ENCODE measurements at regions not wholly inside any gene's neighbourhood (a gene's known extent, or its start where the extent isn't known, plus 50 kb on each side); places are given as distances from the start of the nearest gene placed in this dataset.

DNA sequence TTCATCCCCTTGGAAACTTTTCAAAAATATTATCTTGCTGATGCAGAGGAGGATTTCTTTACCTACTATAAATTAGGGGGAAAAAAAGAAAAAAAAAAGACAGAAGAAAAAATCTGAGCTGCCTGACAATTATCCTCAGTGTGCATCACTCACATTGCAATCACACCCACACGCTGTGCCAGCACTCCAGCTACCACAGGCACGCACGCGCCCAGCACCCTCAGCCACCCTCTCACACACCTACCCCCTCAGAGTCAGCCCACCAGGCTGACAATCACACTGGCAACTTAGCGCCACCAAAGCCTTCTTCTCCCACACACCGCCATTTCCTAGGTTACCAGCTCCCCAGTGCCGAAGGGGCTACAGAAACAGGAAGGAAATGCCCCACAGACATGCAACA, 236.1 kb downstream of the KCNA4 start:
- no peak for DNase-seq

DNA sequence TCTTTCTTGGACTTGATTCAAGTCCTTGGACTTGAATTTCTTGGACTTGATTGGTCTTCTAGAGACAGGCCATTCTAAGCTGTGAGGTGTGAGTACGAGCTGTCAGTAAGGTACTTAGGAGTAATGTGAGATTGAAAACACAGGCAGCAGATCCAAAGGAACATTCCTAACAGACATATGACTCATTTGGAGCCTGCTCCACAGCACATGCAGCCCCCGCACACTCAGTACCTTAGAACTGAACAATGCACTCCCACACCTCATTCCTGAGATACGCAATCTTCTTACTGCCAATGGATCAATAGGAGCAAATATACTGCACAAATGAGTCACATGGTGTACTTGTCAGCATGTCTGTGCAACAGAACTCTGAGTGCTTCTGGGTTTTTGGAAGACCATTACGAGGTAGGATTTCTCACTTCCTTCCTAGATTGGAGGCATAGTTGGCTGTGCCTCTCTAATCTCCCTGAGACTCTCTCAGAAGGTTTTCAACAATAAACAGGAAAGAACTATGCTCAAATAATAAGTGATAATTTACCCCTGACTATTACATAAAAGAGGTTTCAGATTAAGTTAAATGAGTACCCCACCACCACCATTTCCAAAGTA, 243.1 kb downstream of the KCNA4 start:
- no peak for DNase-seq

DNA sequence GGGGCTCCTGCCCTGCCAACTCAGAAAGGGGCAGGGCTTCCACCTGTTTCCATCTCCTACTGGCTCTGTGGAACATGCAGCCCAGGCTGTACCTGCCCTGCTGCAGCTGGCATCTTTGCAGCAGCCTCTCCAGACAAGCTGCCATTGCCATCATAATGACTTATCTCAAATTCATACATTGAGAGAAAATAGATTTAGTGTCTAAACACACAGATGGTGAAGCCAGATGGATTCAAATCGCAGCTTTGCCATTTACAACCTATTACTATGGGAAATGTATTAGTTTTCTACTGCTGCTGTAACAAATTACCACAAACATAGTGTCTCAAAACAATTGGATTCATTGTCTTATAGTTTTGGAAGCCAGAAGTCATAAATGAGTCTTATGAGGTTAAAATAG, 260.0 kb downstream of the KCNA4 start:
- no peak for DNase-seq

DNA sequence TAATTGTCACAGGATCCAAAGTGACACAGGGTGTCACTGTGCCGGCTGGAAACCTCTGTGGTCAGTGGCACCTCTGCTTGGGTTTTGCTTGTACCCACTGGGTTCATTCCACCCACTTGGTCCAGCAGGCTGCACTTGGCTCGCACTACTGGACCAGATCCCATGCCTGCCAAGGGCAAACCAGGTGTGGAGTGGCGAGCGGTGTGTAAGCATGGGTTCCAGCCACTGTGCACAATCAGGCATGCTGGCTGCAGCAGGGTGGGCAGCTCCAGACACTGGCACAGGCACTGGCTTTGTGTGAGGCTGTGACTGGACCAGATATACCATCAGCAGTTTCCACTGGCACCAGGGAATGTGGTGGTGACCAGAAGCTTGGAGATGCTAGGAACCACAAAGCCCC, 261.4 kb downstream of the KCNA4 start:
- no peak for DNase-seq

DNA sequence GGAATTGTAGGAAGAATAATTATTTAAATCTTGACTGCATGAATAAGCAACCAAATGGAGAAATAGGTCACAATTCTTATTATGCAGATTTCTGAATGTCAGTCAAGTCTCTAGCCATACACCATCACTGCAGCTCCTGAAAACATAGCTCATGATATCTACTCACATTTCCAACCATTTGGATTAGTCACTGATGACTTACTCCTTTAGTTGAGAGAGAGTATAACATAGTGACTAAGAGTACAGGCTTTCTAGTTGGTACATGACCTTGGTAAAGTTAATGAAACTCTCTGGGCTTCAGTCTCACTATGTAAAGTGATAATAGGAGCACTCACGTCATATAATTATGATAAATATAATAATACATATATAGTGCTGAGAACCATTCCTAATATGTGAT, 265.2 kb downstream of the KCNA4 start:
- DNase-seq = no peak

DNA sequence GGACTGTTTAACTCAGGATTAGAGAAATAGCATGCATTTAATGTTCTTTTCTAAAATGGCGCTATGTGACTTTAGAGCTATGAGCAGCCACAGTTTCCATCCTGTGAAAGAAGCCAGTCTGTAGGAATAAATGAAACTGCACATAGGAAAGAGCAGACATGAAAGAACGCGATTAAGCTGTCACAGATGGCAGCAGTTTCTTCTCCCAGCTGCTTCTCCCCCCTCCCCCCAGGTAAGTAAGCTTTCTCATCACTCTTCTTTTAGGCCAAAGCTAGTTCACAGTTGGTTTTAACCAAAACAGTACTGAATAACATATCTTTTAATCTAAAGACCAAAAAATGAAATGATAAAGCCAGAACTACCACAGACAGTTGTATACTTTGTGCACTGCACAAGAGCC, 266.4 kb downstream of the KCNA4 start:
- no peak for DNase-seq

DNA sequence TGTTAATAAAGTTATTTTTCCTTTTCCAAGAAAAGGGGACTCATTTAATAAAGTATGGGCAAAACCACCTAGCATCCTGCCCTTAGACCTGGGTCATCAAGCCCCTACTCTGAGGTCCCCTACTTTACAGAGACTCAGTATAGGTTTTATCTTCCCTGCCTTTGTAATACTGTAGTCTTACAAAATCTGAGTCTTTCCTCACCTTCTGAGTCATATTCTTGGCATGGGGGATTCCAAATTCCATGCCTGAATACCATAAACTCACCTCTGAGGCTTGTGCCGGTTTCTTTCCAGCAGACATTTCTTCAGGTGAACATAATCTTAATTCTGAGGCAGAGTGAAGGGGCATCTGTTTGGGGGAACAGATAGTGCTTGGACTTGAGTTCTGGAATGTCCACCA, 282.5 kb downstream of the KCNA4 start:
- no peak for DNase-seq

DNA sequence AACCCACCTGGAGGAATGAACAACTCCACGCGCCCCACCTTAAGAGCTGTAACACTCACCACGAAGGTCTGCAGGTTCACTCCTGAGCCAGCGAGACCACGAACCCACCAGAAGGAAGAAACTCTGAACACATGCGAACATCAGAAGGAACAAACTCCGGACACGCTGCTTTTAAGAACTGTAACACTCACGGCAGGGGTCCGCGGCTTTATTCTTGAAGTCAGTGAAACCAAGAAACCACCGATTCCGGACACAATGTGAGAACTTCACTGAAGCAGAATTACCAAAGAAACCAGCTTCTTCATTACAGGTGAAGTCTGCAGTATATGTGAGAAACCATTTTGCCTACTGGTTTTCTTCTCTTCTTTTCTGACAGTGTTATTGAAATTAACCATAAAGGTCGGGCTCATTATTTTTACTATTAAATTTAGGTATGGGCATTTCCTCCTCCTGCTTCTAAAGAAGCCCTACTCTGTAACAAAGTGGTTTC, 303.0 kb downstream of the KCNA4 start:
- no peak for DNase-seq

DNA sequence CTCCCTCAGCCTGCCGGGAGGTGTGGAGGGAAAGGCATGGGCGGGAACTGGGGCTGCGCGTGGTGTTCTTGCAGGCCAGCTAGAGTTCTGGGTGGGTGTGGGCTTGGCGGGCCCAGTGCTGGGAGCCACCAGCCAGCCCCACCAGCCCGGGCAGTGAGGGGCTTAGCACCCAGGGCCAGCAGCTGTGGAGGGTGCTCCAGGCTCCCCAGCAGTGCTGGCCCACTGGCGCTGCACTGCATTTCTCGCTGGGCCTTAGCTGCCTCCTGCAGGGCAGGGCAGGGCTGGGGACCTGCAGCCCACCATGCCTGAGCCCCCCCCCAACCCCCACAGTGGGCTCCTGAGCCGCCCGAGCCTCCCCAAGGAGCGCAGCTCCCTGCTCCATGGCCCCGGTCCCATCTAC, 304.2 kb downstream of the KCNA4 start:
- no peak for DNase-seq

DNA sequence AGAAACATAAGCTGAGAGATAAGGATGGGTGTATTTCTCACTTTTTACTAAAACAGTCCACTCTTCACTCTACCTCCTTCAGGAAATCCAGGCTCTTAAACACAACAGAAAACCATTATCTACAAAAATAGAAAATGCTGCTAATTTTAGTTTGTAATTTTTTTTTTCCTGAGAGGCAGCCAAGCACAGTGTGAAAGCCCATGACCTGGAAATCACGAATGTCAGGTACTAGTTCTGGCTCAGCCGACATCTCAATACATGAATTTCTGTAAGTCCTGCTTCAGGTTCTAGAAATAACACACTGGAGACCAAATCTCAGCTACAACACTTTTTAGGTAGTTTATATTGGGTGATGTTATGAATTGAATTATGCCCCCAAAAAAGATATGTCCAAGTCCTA, 308.9 kb downstream of the KCNA4 start:
- no peak for DNase-seq

DNA sequence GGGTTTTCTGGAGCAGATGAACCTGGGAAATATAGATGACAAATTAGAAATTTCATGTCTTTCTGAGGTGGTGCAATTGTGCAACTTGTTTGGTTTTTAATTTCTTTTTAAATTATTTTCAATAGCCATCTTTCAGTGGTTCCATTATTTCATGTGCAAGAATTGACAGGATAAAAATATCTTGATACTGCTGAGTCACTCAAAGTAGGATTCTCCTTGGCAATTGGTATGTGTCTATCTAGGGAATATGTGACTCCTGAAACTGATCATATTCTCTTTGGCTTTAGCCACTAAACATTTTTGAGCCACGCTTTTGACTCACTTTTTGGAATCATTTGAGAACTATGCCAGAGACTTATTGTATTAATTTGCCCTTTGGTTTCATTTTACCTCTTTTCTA, 331.5 kb downstream of the KCNA4 start:
- DNase-seq = no peak

DNA sequence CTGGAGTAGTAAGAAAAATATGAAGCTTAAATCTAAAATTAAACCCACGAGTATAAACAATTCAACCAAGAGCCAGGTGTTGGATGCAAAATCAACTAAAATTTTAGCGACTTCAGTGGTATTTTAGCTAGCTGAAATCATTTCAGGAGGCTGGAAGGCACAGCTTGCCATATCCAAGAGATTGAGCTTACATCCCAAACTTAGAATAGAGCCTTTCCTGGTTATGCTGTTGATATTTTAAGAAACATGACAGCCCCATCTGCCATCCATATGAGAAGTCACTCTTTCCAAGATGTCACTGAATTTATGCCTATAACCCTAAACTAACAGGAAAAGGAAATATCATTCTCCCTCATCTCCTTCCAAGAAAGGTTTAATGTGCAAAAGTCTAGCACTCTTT, 334.0 kb downstream of the KCNA4 start:
- no peak for DNase-seq

DNA sequence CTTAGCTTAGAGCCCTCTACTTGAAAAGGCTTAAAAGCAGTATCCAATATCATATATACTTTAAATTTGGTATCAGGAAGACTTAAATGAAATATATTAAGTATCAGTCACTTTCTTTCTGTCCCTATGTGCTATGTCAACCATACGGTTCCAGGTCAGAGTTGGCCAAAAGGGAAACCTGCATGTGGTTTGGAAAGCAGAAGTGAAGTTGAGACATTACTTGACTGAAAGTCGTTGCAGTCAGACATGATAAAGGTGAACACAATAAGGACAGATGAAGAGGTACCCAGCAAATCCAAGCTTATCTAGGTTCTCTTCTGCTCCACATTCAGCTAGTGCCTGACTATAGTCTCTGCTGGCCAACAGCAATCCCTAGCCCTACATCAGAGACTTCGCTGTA, 336.8 kb downstream of the KCNA4 start:
- DNase-seq = no peak

DNA sequence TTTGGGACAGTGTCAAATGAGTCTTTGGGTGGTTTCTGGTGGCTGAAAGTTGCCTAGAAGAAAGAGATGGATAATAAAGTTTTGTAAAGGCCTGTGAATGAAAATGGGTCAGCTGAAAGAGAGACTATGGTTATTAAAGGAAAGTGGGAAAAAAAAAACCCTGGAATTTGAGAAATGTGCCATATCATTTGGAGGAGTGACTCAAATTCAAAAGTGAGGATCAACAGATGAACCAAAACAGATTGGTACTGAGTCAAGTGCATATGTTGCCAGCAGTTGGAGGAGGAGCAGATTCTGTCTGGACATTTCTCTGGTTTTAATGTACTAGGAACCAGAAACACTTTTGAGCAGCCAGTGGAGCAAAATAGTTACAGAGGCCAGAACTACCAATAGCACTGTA, 339.8 kb downstream of the KCNA4 start:
- DNase-seq = no peak

DNA sequence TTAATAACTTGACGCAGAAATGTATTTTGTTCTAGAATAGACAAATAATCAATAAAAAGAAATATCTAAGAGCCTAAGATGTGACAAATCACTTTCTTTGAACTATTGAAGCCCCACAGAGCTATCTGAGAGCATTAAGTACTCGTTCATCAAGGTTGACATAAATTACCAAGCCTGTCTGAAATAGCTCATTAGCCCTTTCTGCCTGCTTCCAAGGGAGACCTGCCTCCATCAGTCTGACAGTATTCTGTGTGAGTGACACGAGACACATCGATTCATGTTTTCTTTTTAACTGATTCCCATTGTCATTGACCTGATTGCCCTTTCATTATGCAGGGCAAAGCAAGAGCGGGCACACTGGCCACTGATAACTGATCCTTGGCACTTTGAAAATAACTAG, 347.5 kb downstream of the KCNA4 start:
- DNase-seq = no peak

DNA sequence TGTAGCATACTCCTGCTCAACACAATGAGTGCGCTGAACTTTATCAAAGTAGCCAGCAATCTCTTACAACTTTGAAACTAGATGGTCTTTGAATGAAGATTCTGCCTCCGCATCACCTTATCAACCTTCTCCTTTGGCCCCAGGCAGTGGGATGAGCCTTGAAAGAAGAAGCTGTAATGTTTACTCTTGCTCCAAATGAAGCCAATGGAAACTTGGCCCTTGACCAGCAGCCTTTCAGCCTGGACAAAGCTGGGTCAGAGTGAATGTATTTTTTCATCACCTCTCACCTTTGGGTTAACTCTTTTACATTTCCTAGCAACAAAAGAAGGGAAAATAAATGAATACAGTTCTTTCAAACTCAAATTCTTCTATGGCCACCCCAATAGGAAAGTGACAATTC, 359.1 kb downstream of the KCNA4 start:
- no peak for DNase-seq

DNA sequence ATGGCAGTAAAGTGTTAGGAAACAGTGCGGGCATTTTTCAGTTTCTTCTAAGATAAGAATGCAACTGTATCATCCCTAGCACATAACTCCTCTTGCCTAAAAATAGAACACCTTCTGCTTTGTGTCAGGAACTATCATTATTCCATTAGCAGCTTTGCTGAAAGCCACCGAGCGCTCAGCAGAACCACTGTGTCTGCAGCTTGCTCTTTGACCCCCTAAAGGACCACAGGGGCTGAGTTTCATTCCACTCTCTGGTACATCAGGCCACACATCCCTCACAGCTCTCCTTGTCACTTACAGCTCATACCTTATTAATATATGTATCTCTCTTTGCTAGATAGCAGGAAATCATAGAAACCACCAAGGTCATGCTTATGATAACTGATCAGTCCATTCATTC, 360.2 kb downstream of the KCNA4 start:
- no peak for DNase-seq

DNA sequence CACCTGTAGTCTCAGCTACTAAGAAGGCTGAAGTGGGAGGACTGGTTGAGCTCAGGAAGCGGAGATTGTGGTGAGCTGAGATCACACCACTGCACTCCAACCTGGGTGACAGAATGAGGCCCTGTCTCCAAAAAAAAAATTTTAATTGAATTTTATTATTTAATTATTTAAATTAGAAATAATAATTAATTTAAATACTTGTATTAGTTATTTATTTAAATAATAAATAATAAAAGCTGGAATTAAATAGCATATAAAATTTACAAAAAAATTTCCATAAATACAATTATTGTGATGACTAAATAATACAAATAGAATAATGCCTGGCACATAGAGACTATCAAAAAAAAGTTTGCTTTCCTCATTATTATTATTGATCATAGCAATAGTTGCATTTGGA, 371.5 kb downstream of the KCNA4 start:
- no peak for DNase-seq

DNA sequence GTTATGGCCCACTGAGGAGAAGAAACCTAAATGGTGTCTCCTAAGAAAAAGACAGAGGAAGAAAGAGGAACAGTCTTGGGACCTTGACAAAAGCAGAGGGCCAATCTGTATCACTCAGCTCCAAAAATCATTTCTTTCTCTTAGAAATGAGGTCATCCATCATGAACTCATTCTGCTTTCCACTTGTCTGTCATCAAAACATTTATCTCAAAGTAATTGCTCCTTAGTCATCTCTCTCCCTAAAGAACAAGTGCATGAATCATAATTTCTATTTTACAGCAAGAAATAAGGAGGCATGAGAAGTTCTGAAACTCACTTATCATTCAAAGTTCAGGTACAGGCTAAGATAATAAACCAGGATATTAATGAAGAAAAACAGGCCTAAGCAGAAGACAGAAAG, 375.6 kb downstream of the KCNA4 start:
- DNase-seq = no peak

DNA sequence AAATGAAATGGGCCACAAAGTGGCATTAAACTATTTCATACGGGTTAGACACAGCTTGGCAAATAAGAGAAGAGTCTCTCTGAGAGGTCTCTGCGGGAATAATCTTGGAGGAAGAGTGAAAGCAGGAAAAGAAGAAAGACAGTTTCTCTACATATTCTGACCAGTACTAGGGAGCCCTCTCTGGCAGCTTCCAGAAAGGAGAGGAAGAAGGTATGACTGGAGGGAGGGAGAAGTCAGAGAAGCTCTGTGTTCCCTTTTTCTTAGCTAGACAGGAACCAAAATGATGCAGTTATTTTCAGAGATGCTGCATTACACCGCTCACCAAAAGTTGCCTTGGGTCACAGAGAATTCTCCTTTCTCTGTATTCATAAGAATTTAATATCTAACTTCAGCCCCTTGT, 382.1 kb downstream of the KCNA4 start:
- DNase-seq = no peak

DNA sequence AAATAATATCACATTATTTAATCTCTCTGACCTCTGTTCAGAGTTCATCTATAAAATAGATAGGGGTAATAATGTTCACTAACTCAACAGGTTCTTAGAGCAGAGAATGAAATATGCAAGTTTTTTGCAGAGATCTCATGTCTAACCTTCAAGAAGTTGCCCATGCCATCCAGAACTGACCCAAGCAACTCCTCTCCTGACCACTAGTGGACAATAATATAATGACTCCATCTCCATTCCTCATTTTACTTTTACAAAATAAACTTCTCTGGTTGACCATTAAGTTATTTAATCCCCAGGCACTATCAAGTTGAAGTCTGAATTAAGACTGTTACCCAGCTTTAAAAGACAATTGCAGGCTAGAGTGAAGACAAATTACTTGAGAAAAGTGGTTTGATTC, 382.6 kb downstream of the KCNA4 start:
- no peak for DNase-seq

DNA sequence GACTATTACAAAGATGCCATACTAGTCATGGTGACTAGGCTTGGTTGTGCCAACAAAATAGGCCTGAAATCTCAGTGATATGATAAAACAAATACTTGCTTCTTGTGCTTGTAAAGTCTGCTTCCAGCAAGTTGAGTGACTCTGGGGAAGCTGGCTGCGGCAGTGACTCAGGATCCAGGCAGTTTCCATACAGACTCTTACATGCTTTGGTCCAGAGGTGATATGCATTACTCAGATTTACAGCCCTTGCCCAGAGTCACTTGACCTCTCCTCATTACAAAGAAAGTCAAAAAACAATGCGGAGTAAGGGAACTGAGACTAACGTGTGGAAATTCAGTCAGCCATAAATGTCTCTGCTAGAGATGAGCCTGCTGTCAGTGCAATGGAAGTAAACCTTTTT, 387.5 kb downstream of the KCNA4 start:
- DNase-seq = no peak

DNA sequence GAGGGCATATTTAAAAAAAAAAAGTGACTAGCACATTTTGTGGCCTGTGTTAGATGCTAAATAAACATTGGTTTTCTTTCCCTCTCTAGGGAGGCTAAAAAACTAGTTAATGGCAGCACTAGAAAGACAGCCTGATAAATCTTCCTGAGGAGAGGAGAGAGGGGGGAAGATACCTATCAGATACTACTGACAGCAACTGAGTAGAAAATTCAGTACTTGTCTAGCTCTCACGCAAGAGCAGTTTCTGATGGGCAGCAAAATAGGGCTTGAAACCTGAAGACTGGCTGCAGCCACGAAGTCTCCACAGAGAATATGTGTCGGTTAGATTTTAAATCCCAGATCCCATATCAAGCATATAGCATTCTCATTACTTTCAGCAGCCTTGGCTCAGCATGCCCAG, 388.2 kb downstream of the KCNA4 start:
- DNase-seq = no peak

DNA sequence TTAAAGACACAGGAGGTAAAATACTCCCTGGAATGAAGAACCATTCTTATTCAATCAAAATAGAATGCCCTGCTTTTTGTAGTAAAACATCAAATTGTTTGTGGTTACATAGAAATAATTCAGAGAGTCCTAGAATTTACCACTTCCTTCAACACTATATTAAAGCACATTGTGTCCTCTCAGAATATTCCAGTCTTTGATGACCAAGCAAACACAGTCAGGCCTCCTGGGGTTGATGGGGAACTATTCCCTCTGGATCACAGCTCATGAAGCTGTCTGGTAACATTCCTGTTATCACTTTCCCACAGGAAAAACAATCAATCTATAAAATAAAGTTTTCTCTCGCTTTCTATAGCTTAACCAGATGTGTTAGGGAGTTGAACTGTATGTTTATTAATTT, 389.3 kb downstream of the KCNA4 start:
- no peak for DNase-seq

DNA sequence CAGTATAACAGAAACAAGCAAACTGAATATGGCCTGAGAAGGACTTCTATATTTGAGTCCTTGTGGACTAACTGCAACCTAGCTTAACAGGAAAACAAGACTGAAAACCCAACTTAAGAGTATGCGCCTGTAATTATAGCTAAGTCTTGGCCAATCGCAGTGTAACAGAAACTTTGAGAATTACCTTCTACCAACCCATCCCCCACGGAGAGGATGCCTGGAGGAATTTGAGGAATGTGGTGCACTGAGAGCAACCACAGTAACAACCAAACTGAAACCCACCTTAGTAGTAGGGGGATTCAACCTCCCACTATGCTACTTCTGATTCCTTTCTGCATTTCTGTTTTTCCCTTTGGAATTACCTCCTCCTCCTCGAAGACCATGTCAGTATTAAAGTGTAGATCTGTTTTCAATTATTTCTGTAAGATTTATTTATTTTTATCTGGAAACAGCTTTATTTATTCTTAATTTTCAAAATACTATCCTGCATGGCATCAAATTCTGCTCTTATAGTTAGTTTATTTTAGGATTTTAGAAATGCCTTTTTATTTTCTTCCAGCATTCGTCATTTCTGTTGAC, 393.6 kb downstream of the KCNA4 start:
- no peak for DNase-seq

DNA sequence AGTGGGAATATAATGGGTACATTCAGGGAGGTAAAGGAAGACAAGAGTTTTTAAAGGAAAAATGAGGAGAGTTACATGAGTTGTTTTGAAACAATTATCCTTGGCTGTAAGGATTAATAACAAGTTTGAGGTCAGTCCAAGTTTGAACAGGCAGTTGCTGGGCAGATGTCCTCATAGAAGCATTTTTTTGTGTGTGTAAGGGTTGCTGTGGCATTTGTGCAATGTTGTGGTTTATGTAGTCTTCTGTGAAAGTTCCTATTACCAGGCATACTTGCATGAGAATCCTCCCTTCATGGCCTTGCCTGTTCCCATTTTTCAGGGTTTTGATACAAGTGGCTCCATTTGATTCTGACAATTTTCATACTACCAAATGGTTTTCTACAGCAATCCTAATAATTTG, 400.2 kb downstream of the KCNA4 start:
- no peak for DNase-seq
